ENCODE measurements at regions not wholly inside any gene's neighbourhood (a gene's known extent, or its start where the extent isn't known, plus 50 kb on each side); places are given as distances from the start of the nearest gene placed in this dataset.
"Not testable (repeated sequence)": the region's sequence is repeated elsewhere in the genome, so short reads cannot be mapped to it uniquely, and the experiment has no call there.

DNA sequence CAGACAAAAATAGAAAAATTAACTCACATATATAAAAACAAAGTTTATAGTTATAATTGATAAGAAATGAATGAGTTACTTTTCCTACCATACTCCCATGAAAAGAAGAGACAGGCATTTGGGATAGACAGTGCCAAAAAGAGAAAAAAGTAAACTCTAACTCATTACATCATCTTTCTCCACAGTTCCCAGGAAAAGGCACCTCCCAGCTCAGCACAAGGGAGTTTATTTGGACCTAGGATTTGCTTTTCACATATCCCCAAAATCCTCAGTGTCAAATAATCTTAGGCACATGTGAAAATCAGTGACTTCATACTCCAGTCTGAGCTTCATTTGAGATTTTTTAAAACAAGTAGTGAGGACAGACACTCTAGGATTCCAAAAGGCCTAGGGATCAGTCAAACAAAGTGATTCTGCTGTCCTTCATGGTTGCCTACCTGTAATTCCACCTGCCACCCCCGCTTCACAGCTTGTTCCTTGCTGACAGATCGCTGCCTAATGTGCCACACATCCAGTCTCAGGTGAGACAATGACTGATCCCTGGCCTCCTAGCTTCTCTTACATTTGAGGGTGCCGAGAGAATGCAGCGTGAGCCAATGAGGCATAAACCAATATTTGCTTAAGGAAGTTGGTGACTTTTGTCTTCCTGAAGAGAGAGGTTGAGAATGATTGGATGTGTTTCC is 573.7 kb downstream of the TBL1XR1 start:
- DNase-seq = no peak
- Histone ChIP-seq H3K27me3 (no peaks in the 10 kb centered on the region), H3K4me3 (no peak overlapping the region), H3K9me3 (no peaks in the 10 kb centered on the region), H3K4me1 (no peaks in the 10 kb centered on the region), H3K27ac (no peak overlapping the region), H3K36me3 (no peaks in the 10 kb centered on the region)
- intact Hi-C loops (cut with DNase I; ENCODE audit: low total_unique reads) = no loop called here
- TF ChIP-seq, protein P1, sequence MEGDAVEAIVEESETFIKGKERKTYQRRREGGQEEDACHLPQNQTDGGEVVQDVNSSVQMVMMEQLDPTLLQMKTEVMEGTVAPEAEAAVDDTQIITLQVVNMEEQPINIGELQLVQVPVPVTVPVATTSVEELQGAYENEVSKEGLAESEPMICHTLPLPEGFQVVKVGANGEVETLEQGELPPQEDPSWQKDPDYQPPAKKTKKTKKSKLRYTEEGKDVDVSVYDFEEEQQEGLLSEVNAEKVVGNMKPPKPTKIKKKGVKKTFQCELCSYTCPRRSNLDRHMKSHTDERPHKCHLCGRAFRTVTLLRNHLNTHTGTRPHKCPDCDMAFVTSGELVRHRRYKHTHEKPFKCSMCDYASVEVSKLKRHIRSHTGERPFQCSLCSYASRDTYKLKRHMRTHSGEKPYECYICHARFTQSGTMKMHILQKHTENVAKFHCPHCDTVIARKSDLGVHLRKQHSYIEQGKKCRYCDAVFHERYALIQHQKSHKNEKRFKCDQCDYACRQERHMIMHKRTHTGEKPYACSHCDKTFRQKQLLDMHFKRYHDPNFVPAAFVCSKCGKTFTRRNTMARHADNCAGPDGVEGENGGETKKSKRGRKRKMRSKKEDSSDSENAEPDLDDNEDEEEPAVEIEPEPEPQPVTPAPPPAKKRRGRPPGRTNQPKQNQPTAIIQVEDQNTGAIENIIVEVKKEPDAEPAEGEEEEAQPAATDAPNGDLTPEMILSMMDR (IDR thresholded peaks at IDR 0.05) = no peak

GRCh38 chr3:176619833-176620232 is 577.4 kb downstream of the TBL1XR1 start:
- intact Hi-C loops (cut with DNase I; ENCODE audit: low total_unique reads) = no loop called here
- Histone ChIP-seq H3K27ac (no peak overlapping the region), H3K27me3 (no peaks in the 10 kb centered on the region), H3K4me1 (no peaks in the 10 kb centered on the region), H3K36me3 (no peaks in the 10 kb centered on the region), H3K4me3 (no peak overlapping the region), H3K9me3 (no peaks in the 10 kb centered on the region)
- TF ChIP-seq, protein P1 (IDR thresholded peaks at IDR 0.05) = no peak
- DNase-seq = no peak

DNA sequence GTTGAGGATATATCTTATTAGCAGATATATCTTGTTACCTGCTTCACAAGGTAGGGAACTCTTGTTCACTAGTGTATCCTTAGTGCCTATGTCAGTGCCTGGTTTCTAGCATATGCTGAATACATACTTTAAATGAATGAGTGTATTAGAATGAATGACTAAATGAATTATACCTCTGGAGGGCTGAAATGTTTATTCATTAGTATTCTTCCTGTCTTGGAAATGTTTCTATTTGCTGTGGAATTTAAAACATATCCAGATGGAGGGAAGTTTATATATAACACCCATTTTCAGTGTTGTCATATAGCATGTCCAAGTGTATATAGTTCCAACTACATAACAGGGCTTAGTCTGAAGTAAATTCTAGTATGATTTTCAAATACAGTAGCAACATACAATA is 581.5 kb downstream of the TBL1XR1 start:
- no peaks in the 10 kb centered on the region for H3K9me3 ChIP-seq
- H3K36me3 ChIP-seq = no peaks in the 10 kb centered on the region
- no peaks in the 10 kb centered on the region for H3K4me1 ChIP-seq
- intact Hi-C loops (cut with DNase I; ENCODE audit: low total_unique reads) = no loop called here
- no peak overlapping the region for H3K27ac ChIP-seq
- DNase-seq = no peak
- no peaks in the 10 kb centered on the region for H3K27me3 ChIP-seq
- TF ChIP-seq, protein P1 (IDR thresholded peaks at IDR 0.05) = no peak
- H3K4me3 ChIP-seq = no peak overlapping the region

- Histone ChIP-seq H3K27ac (no peak overlapping the region), H3K27me3 (no peaks in the 10 kb centered on the region), H3K4me1 (no peaks in the 10 kb centered on the region), H3K9me3 (no peaks in the 10 kb centered on the region), H3K36me3 (no peaks in the 10 kb centered on the region), H3K4me3 (no peak overlapping the region)
- TF ChIP-seq, protein P1 (IDR thresholded peaks at IDR 0.05) = no peak
- no peak for DNase-seq
- intact Hi-C loops (cut with DNase I; ENCODE audit: low total_unique reads) = no loop called here
These were observed 585.6 kb downstream of the TBL1XR1 start for GRCh38 chr3:176611703-176612102.

- no peak overlapping the region for H3K27ac ChIP-seq
- H3K27me3 ChIP-seq = no peaks in the 10 kb centered on the region
These were observed 587.9 kb downstream of the TBL1XR1 start for GRCh38 chr3:176609361-176609760.

GRCh38 chr3:176605553-176605952 is 591.7 kb downstream of the TBL1XR1 start:
- H3K27me3 ChIP-seq; H3K4me3 ChIP-seq; H3K27ac ChIP-seq; H3K36me3 ChIP-seq; H3K4me1 ChIP-seq; H3K9me3 ChIP-seq; DNase-seq; intact Hi-C loops (cut with DNase I; ENCODE audit: low total_unique reads): not testable (repeated sequence)

More at GRCh38 chr3:176609361-176609760, 587.9 kb downstream of the TBL1XR1 start:
- no peak for DNase-seq
- TF ChIP-seq, protein P1 (IDR thresholded peaks at IDR 0.05) = no peak
- no peak overlapping the region for H3K4me3 ChIP-seq
- intact Hi-C loops (cut with DNase I; ENCODE audit: low total_unique reads) = no loop called here
- no peaks in the 10 kb centered on the region for H3K36me3 ChIP-seq
- H3K9me3 ChIP-seq = no peaks in the 10 kb centered on the region
- H3K4me1 ChIP-seq = no peaks in the 10 kb centered on the region
